Stimulated activated effector memory CD8-positive, alpha-beta T cell treated with anti-CD3 and anti-CD28 coated beads, Interleukin-12 subunit alpha, Interleukin-12 subunit beta, amount 100 ng/mL, for 72 hours (primary cell): ENCODE measurements at regions not wholly inside any gene's neighbourhood (a gene's known extent, or its start where the extent isn't known, plus 50 kb on each side); places are given as distances from the start of the nearest gene placed in this dataset.

Source experiments
- ATAC-seq: fragments of 150-1000 bp; cut with Tn5 transposase; 2 replicates; pipeline ENCODE4 v1.10.0; 2021
- DNase-seq, 2 donors: peaks; one replicate each; pipeline ENCODE4 v3.0.0; 2021 to 2022; ENCODE audit warnings: low spot score in 2 of 2
- H3K27ac Mint-ChIP-seq: one replicate; pipeline ENCODE4 v1.8.0; 2022; ENCODE audit warnings: mild to moderate bottlenecking, mixed read lengths
- H3K36me3 Mint-ChIP-seq: one replicate; pipeline ENCODE4 v1.8.0; 2022; ENCODE audit warnings: mild to moderate bottlenecking, mixed read lengths
- H3K4me1 Mint-ChIP-seq: one replicate; pipeline ENCODE4 v1.8.0; 2022; ENCODE audit warnings: mixed read lengths
- H3K4me3 Mint-ChIP-seq: one replicate; pipeline ENCODE4 v1.8.0; 2022; ENCODE audit warnings: mild to moderate bottlenecking, mixed read lengths
- H3K9me3 Mint-ChIP-seq: one replicate; pipeline ENCODE4 v1.8.0; 2022; ENCODE audit warnings: mixed read lengths

GRCh38 chr5:61866930-61867329, 439.1 kb upstream of the KIF2A start:
- no peak overlapping the region for H3K4me3 Mint-ChIP-seq
- no peaks in the 10 kb centered on the region for H3K36me3 Mint-ChIP-seq
- ATAC-seq (peak; percentile 72), DNase-seq (no peak)
- H3K9me3 Mint-ChIP-seq: peaks cover 15% of the 10 kb centered on the region
- H3K4me1 Mint-ChIP-seq: no peaks in the 10 kb centered on the region
- no peak overlapping the region for H3K27ac Mint-ChIP-seq

- Mint-ChIP-seq H3K9me3 (peaks cover 21% of the 10 kb centered on the region), H3K4me3 (no peak overlapping the region), H3K27ac (no peak overlapping the region), H3K4me1 (no peaks in the 10 kb centered on the region), H3K36me3 (no peaks in the 10 kb centered on the region)
- ATAC-seq: no peak
- DNase-seq: no peak
Measured at GRCh38 chr5:61869333-61869732, 436.7 kb upstream of the KIF2A start.

- ATAC-seq: no peak
- Mint-ChIP-seq H3K9me3 (no peaks in the 10 kb centered on the region), H3K36me3 (no peaks in the 10 kb centered on the region), H3K4me3 (no peak overlapping the region), H3K4me1 (no peaks in the 10 kb centered on the region), H3K27ac (no peak overlapping the region)
- no peak for DNase-seq
Measured at GRCh38 chr5:61878471-61878870, 427.5 kb upstream of the KIF2A start.

- Mint-ChIP-seq H3K36me3 (no peaks in the 10 kb centered on the region), H3K9me3 (no peaks in the 10 kb centered on the region), H3K4me1 (no peaks in the 10 kb centered on the region), H3K4me3 (no peak overlapping the region), H3K27ac (peak overlapping the region; percentile 21)
- ATAC-seq (no peak), DNase-seq (no peak)
Measured at GRCh38 chr5:61881821-61882487, 424.1 kb upstream of the KIF2A start.

- H3K9me3 Mint-ChIP-seq: no peaks in the 10 kb centered on the region
- H3K4me1 Mint-ChIP-seq: no peaks in the 10 kb centered on the region
- H3K4me3 Mint-ChIP-seq: no peak overlapping the region
- no peak overlapping the region for H3K27ac Mint-ChIP-seq
- no peaks in the 10 kb centered on the region for H3K36me3 Mint-ChIP-seq
- DNase-seq (no peak), ATAC-seq (no peak)
Measured at GRCh38 chr5:61882901-61883500, 423.0 kb upstream of the KIF2A start.

GRCh38 chr5:61884252-61884855, 421.7 kb upstream of the KIF2A start:
- H3K9me3 Mint-ChIP-seq: peaks cover 2% of the 10 kb centered on the region
- H3K4me3 Mint-ChIP-seq: no peak overlapping the region
- H3K36me3 Mint-ChIP-seq: no peaks in the 10 kb centered on the region
- no peak for ATAC-seq
- no peak for DNase-seq
- no peak overlapping the region for H3K27ac Mint-ChIP-seq
- H3K4me1 Mint-ChIP-seq: no peaks in the 10 kb centered on the region

GRCh38 chr5:61886214-61886613, 419.8 kb upstream of the KIF2A start:
- no peak overlapping the region for H3K27ac Mint-ChIP-seq
- no peak overlapping the region for H3K4me3 Mint-ChIP-seq
- H3K4me1 Mint-ChIP-seq: no peaks in the 10 kb centered on the region
- H3K9me3 Mint-ChIP-seq: peaks cover 2% of the 10 kb centered on the region
- no peaks in the 10 kb centered on the region for H3K36me3 Mint-ChIP-seq
- no peak for ATAC-seq
- no peak for DNase-seq

GRCh38 chr5:61887271-61887670, 418.7 kb upstream of the KIF2A start:
- ATAC-seq: no peak
- no peaks in the 10 kb centered on the region for H3K36me3 Mint-ChIP-seq

GRCh38 chr5:61894046-61894445, 412.0 kb upstream of the KIF2A start:
- H3K27ac Mint-ChIP-seq: no peak overlapping the region
- peaks cover 5% of the 10 kb centered on the region for H3K9me3 Mint-ChIP-seq
- no peak overlapping the region for H3K4me3 Mint-ChIP-seq
- no peaks in the 10 kb centered on the region for H3K4me1 Mint-ChIP-seq
- DNase-seq (no peak), ATAC-seq (no peak)
- H3K36me3 Mint-ChIP-seq: no peaks in the 10 kb centered on the region

More at GRCh38 chr5:61887271-61887670, 418.7 kb upstream of the KIF2A start:
- DNase-seq: no peak
- Mint-ChIP-seq H3K9me3 (peaks cover 2% of the 10 kb centered on the region), H3K27ac (no peak overlapping the region), H3K4me3 (no peak overlapping the region), H3K4me1 (no peaks in the 10 kb centered on the region)

- Mint-ChIP-seq H3K36me3 (no peaks in the 10 kb centered on the region), H3K27ac (no peak overlapping the region), H3K9me3 (peaks cover 5% of the 10 kb centered on the region), H3K4me1 (no peaks in the 10 kb centered on the region), H3K4me3 (no peak overlapping the region)
- DNase-seq (no peak), ATAC-seq (no peak)
Measured at GRCh38 chr5:61896811-61897210, 409.2 kb upstream of the KIF2A start.

- DNase-seq (no peak), ATAC-seq (no peak)
- H3K36me3 Mint-ChIP-seq: no peaks in the 10 kb centered on the region
- H3K9me3 Mint-ChIP-seq: peaks cover 5% of the 10 kb centered on the region
- no peaks in the 10 kb centered on the region for H3K4me1 Mint-ChIP-seq
- H3K27ac Mint-ChIP-seq: no peak overlapping the region
- no peak overlapping the region for H3K4me3 Mint-ChIP-seq
Measured at GRCh38 chr5:61897251-61897650, 408.8 kb upstream of the KIF2A start.

GRCh38 chr5:61901997-61902396, 404.0 kb upstream of the KIF2A start:
- no peaks in the 10 kb centered on the region for H3K4me1 Mint-ChIP-seq
- DNase-seq (no peak), ATAC-seq (no peak)
- no peak overlapping the region for H3K27ac Mint-ChIP-seq
- H3K4me3 Mint-ChIP-seq: no peak overlapping the region
- H3K36me3 Mint-ChIP-seq: no peaks in the 10 kb centered on the region
- no peaks in the 10 kb centered on the region for H3K9me3 Mint-ChIP-seq

GRCh38 chr5:61904730-61905129, 401.3 kb upstream of the KIF2A start:
- Mint-ChIP-seq H3K36me3 (no peaks in the 10 kb centered on the region), H3K9me3 (no peaks in the 10 kb centered on the region), H3K4me3 (no peak overlapping the region), H3K4me1 (no peaks in the 10 kb centered on the region), H3K27ac (no peak overlapping the region)
- no peak for ATAC-seq
- no peak for DNase-seq

- H3K4me1 Mint-ChIP-seq: no peaks in the 10 kb centered on the region
Measured at GRCh38 chr5:61905613-61906012, 400.4 kb upstream of the KIF2A start.

GRCh38 chr5:61906820-61907219, 399.2 kb upstream of the KIF2A start:
- no peaks in the 10 kb centered on the region for H3K9me3 Mint-ChIP-seq
- H3K4me1 Mint-ChIP-seq: no peaks in the 10 kb centered on the region
- H3K4me3 Mint-ChIP-seq: no peak overlapping the region
- no peak overlapping the region for H3K27ac Mint-ChIP-seq
- H3K36me3 Mint-ChIP-seq: no peaks in the 10 kb centered on the region
- no peak for DNase-seq
- no peak for ATAC-seq

More at GRCh38 chr5:61905613-61906012, 400.4 kb upstream of the KIF2A start:
- Mint-ChIP-seq H3K36me3 (no peaks in the 10 kb centered on the region), H3K4me3 (no peak overlapping the region), H3K9me3 (no peaks in the 10 kb centered on the region), H3K27ac (no peak overlapping the region)
- DNase-seq (no peak), ATAC-seq (no peak)

GRCh38 chr5:61907995-61908394, 398.0 kb upstream of the KIF2A start:
- no peaks in the 10 kb centered on the region for H3K36me3 Mint-ChIP-seq
- DNase-seq: no peak
- H3K27ac Mint-ChIP-seq: no peak overlapping the region
- no peaks in the 10 kb centered on the region for H3K4me1 Mint-ChIP-seq
- H3K4me3 Mint-ChIP-seq: no peak overlapping the region
- H3K9me3 Mint-ChIP-seq: no peaks in the 10 kb centered on the region
- ATAC-seq: no peak
